ENCODE measurements at regions not wholly inside any gene's neighbourhood (a gene's known extent, or its start where the extent isn't known, plus 50 kb on each side); places are given as distances from the start of the nearest gene placed in this dataset.

- intact Hi-C loops (cut with micrococcal nuclease): no loop called here
- Histone ChIP-seq H3K4me1 (ENCODE audit: control insufficient read depth in 1 of 2, insufficient read depth in 2 of 2, low read length in 2 of 2) (no peaks in the 10 kb centered on the region), H3K4me2 (replicated peaks; ENCODE audit: extremely low read depth, low read length, poor library complexity, severe bottlenecking) (no peak overlapping the region), H3K27me3 (ENCODE audit: control insufficient read depth in 2 of 2, insufficient read depth in 2 of 2, low read length in 2 of 2) (no peaks in the 10 kb centered on the region), H3K9ac (ENCODE audit: insufficient read depth, low read length, poor library complexity, severe bottlenecking) (no peak overlapping the region), H3K79me2 (ENCODE audit: insufficient read depth, low read length) (no peaks in the 10 kb centered on the region), H4K20me1 (ENCODE audit: insufficient read depth, low read length) (no peaks in the 10 kb centered on the region), H2AFZ (ENCODE audit: insufficient read depth, low read depth, low read length, poor library complexity, severe bottlenecking) (no peak overlapping the region), H3K9me3 (replicated peaks in 1 of 2; ENCODE audit: control insufficient read depth in 1 of 2, insufficient read depth in 1 of 2, low read length in 2 of 2) (no peaks in the 10 kb centered on the region), H3K4me3 (replicated peaks in 1 of 3; ENCODE audit: low read depth in 2 of 3, low read length in 3 of 3) (no peak overlapping the region), H3K36me3 (replicated peaks in 1 of 2; ENCODE audit: control insufficient read depth in 1 of 2, insufficient read depth in 2 of 2, low read length in 2 of 2) (no peaks in the 10 kb centered on the region), H3K27ac (ENCODE audit: low read depth in 1 of 2, low read length in 2 of 2) (no peak overlapping the region)
- Mint-ChIP-seq H3K4me3 (no peak overlapping the region), H3K27me3 (ENCODE audit: low read depth in 3 of 3) (peaks cover 0 to 2% (median 0%) of the 10 kb centered on the region in 3 donors), H3K36me3 (no peaks in the 10 kb centered on the region), H3K27ac (no peak overlapping the region), H3K9me3 (peaks cover 0 to 4% (median 0%) of the 10 kb centered on the region in 7 donors), H3K4me1 (no peaks in the 10 kb centered on the region)
- no peak for DNase-seq
- no peak for TF ChIP-seq CTCF (IDR thresholded peaks at IDR 0.05)
Measured at GRCh38 chr1:56135864-56136147, 443.6 kb downstream of the PLPP3 start.

- Mint-ChIP-seq H3K4me1 (no peaks in the 10 kb centered on the region), H3K9me3 (peaks cover 0 to 4% (median 0%) of the 10 kb centered on the region in 7 donors), H3K36me3 (no peaks in the 10 kb centered on the region), H3K27ac (no peak overlapping the region), H3K27me3 (ENCODE audit: low read depth in 3 of 3) (peaks cover 0 to 2% (median 0%) of the 10 kb centered on the region in 3 donors), H3K4me3 (no peak overlapping the region)
- Histone ChIP-seq H4K20me1 (ENCODE audit: insufficient read depth, low read length) (no peaks in the 10 kb centered on the region), H3K36me3 (replicated peaks in 1 of 2; ENCODE audit: control insufficient read depth in 1 of 2, insufficient read depth in 2 of 2, low read length in 2 of 2) (no peaks in the 10 kb centered on the region), H3K4me3 (replicated peaks in 1 of 3; ENCODE audit: low read depth in 2 of 3, low read length in 3 of 3) (no peak overlapping the region), H3K27ac (ENCODE audit: low read depth in 1 of 2, low read length in 2 of 2) (no peak overlapping the region), H3K9me3 (replicated peaks in 1 of 2; ENCODE audit: control insufficient read depth in 1 of 2, insufficient read depth in 1 of 2, low read length in 2 of 2) (no peaks in the 10 kb centered on the region), H2AFZ (ENCODE audit: insufficient read depth, low read depth, low read length, poor library complexity, severe bottlenecking) (no peak overlapping the region), H3K4me2 (replicated peaks; ENCODE audit: extremely low read depth, low read length, poor library complexity, severe bottlenecking) (no peak overlapping the region), H3K79me2 (ENCODE audit: insufficient read depth, low read length) (no peaks in the 10 kb centered on the region), H3K27me3 (ENCODE audit: control insufficient read depth in 2 of 2, insufficient read depth in 2 of 2, low read length in 2 of 2) (no peaks in the 10 kb centered on the region), H3K9ac (ENCODE audit: insufficient read depth, low read length, poor library complexity, severe bottlenecking) (no peak overlapping the region), H3K4me1 (ENCODE audit: control insufficient read depth in 1 of 2, insufficient read depth in 2 of 2, low read length in 2 of 2) (no peaks in the 10 kb centered on the region)
- TF ChIP-seq CTCF (IDR thresholded peaks at IDR 0.05): no peak
- no peak for DNase-seq
- intact Hi-C loops (cut with micrococcal nuclease): no loop called here
- 91% methylated on average over 3 of the region's 5 CpGs for WGBS (ENCODE audit: insufficient coverage)
Measured at GRCh38 chr1:56135069-56135863, 444.1 kb downstream of the PLPP3 start.

Measured in CD14-positive monocyte (primary cell).